ENCODE measurements at regions not wholly inside any gene's neighbourhood (a gene's known extent, or its start where the extent isn't known, plus 50 kb on each side); places are given as distances from the start of the nearest gene placed in this dataset. TPM values are rescaled to one million over a fixed set of nuclear protein-coding genes. Genes with fewer than 3 reads are reported as not detected.

GRCh38 chr13:70188567-70188966 lies 80.3 kb upstream of the KLHL1 start:
- H3K27ac ChIP-seq: no peak overlapping the region
- H3K4me1 ChIP-seq (ENCODE audit: insufficient read depth): no peaks in the 10 kb centered on the region
- H3K27me3 ChIP-seq: no peaks in the 10 kb centered on the region
- H2AFZ ChIP-seq: no peak overlapping the region
- DNase-seq (ENCODE audit: low spot score): no peak
- 87% methylated on average over 2 of the region's 2 CpGs for WGBS (ENCODE audit: low lambda C conversion rate, missing lambda C conversion rate)
- no peaks in the 10 kb centered on the region for H3K9me3 ChIP-seq (ENCODE audit: low read depth)
- no peaks in the 10 kb centered on the region for H3K79me2 ChIP-seq
- H4K20me1 ChIP-seq (ENCODE audit: insufficient read depth, poor library complexity, severe bottlenecking): no peaks in the 10 kb centered on the region
- H3K4me3 ChIP-seq: no peak overlapping the region
- H3K36me3 ChIP-seq (replicated peaks; ENCODE audit: insufficient read depth, low read depth): no peaks in the 10 kb centered on the region
- no peak overlapping the region for H3K4me2 ChIP-seq
- TF ChIP-seq CTCF (IDR thresholded peaks at IDR 0.05; ENCODE audit: poor library complexity): no peak
- H3K9me2 ChIP-seq (replicated peaks; ENCODE audit: insufficient read depth): no peaks in the 10 kb centered on the region

GRCh38 chr13:70183041-70183440 lies 74.8 kb upstream of the KLHL1 start:
- no peaks in the 10 kb centered on the region for H3K9me2 ChIP-seq (replicated peaks; ENCODE audit: insufficient read depth)
- H3K27me3 ChIP-seq: no peaks in the 10 kb centered on the region
- DNase-seq (ENCODE audit: low spot score): no peak
- H3K9me3 ChIP-seq (ENCODE audit: low read depth): no peaks in the 10 kb centered on the region
- no peak overlapping the region for H2AFZ ChIP-seq
- no peaks in the 10 kb centered on the region for H3K4me1 ChIP-seq (ENCODE audit: insufficient read depth)
- H3K4me3 ChIP-seq: no peak overlapping the region
- H4K20me1 ChIP-seq (ENCODE audit: insufficient read depth, poor library complexity, severe bottlenecking): no peaks in the 10 kb centered on the region
- H3K27ac ChIP-seq: no peak overlapping the region
- WGBS (ENCODE audit: low lambda C conversion rate, missing lambda C conversion rate): 68% methylated on average over 2 of the region's 2 CpGs
- TF ChIP-seq EZH2 (IDR thresholded peaks at IDR 0.05; ENCODE audit: borderline replicate concordance) (no peak), EZH2phosphoT487 (IDR thresholded peaks at IDR 0.05; ENCODE audit: low read depth, severe bottlenecking, unreplicated experiment) (no peak), CTCF (IDR thresholded peaks at IDR 0.05; ENCODE audit: poor library complexity) (no peak)
- no peaks in the 10 kb centered on the region for H3K79me2 ChIP-seq
- H3K36me3 ChIP-seq (replicated peaks; ENCODE audit: insufficient read depth, low read depth): no peaks in the 10 kb centered on the region
- H3K4me2 ChIP-seq: no peak overlapping the region

Small RNA genes in the stretch of these regions (small RNA-seq; reads per million reads assigned to genes)
- not detected for gene AL445264.1
- gene RNU6-54P: not detected

All from hepatocyte (in vitro differentiated cells).